ENCODE measurements at regions not wholly inside any gene's neighbourhood (a gene's known extent, or its start where the extent isn't known, plus 50 kb on each side); places are given as distances from the start of the nearest gene placed in this dataset.

- FAIRE-seq (no peak), DNase-seq (ENCODE audit: low read depth, low spot score) (no peak)
- POLR2A ChIA-PET = no interaction called here
- H3K27me3 ChIP-seq (ENCODE audit: control insufficient read depth in 2 of 2, insufficient read depth in 2 of 2, low read length in 2 of 2) = no peaks in the 10 kb centered on the region
- BruUV-seq (replicated peaks) = no TSS peak
- H4K20me1 ChIP-seq (replicated peaks; ENCODE audit: control insufficient read depth, extremely low read depth, insufficient read depth, low read length) = no peaks in the 10 kb centered on the region
- TF ChIP-seq GATA2 (IDR thresholded peaks at IDR 0.05; ENCODE audit: insufficient read depth, insufficient read length, low read depth, low read length) = no peak
- TF ChIP-seq MAX (IDR thresholded peaks at IDR 0.05; ENCODE audit: insufficient read depth, insufficient read length) = no peak
- no peak for TF ChIP-seq MYC (IDR thresholded peaks at IDR 0.05; ENCODE audit: low read depth, low read length)
- TF ChIP-seq JUN (IDR thresholded peaks at IDR 0.05; ENCODE audit: borderline replicate concordance, insufficient read depth, insufficient read length, low read depth) = no peak
- no peak for TF ChIP-seq EZH2 (IDR thresholded peaks at IDR 0.05; ENCODE audit: borderline replicate concordance, low read depth, low read length, severe bottlenecking)
- TF ChIP-seq CTCF (IDR thresholded peaks at IDR 0.05; ENCODE audit: extremely low read depth in 1 of 2, insufficient read depth in 1 of 2, low read depth in 1 of 2, low read length in 2 of 2) = no peak
- no peak for TF ChIP-seq POLR2A (IDR thresholded peaks at IDR 0.05; ENCODE audit: low read depth, low read length)
- TF ChIP-seq POLR2AphosphoS5 (IDR thresholded peaks at IDR 0.05; ENCODE audit: insufficient read depth, low read depth, low read length) = no peak
- TF ChIP-seq FOS (IDR thresholded peaks at IDR 0.05; ENCODE audit: borderline replicate concordance, insufficient read depth, low read length) = no peak
- no peaks in the 10 kb centered on the region for H3K79me2 ChIP-seq (ENCODE audit: control insufficient read depth, insufficient read depth, low read length)
- H3K27ac ChIP-seq (ENCODE audit: insufficient read depth, low read depth, low read length) = no peak overlapping the region
- no peak overlapping the region for H2AFZ ChIP-seq (ENCODE audit: low read depth, low read length)
- H3K36me3 ChIP-seq (ENCODE audit: control insufficient read depth in 2 of 2, extremely low read depth in 1 of 2, insufficient read depth in 2 of 2, low read length in 2 of 2) = no peaks in the 10 kb centered on the region
- CTCF ChIA-PET = no interaction called here
- H3K9me3 ChIP-seq (replicated peaks; ENCODE audit: control insufficient read depth, insufficient read depth, low read length) = no peaks in the 10 kb centered on the region
- dilution Hi-C loops (cut with MboI; ENCODE audit: extremely low pct_ligation_motif_present, low sequenced_read_pairs) (no loop called here), intact Hi-C loops (cut with micrococcal nuclease) (no loop called here)
- no peak overlapping the region for H3K9ac ChIP-seq (replicated peaks; ENCODE audit: extremely low read depth, insufficient read depth, low read length)
- no peak overlapping the region for H3K4me2 ChIP-seq (ENCODE audit: insufficient read depth, low read length)
- H3K4me3 ChIP-seq (replicated peaks in 1 of 3; ENCODE audit: insufficient read depth in 1 of 3, low read depth in 1 of 3, low read length in 3 of 3) = no peak overlapping the region
- no peaks in the 10 kb centered on the region for H3K9me1 ChIP-seq (replicated peaks; ENCODE audit: control insufficient read depth, extremely low read depth, insufficient read depth, low read length)
- no peaks in the 10 kb centered on the region for H3K4me1 ChIP-seq (ENCODE audit: control insufficient read depth, extremely low read depth, insufficient read depth, low read length)
Observed at GRCh38 chr5:155489949-155490348, 476.4 kb downstream of the KIF4B start.

Data from endothelial cell of umbilical vein (primary cell).